ENCODE measurements at regions not wholly inside any gene's neighbourhood (a gene's known extent, or its start where the extent isn't known, plus 50 kb on each side); places are given as distances from the start of the nearest gene placed in this dataset.

GRCh38 chr14:98175881-98176280, 1096.1 kb downstream of the BCL11B start:
- no peaks in the 10 kb centered on the region for H3K9me3 ChIP-seq
- no peak for DNase-seq (ENCODE audit: low spot score)
- TF ChIP-seq POLR2AphosphoS5 (IDR thresholded peaks at IDR 0.05) (no peak), POLR2A (IDR thresholded peaks at IDR 0.05) (no peak)
- TF ChIP-seq, protein P1, sequence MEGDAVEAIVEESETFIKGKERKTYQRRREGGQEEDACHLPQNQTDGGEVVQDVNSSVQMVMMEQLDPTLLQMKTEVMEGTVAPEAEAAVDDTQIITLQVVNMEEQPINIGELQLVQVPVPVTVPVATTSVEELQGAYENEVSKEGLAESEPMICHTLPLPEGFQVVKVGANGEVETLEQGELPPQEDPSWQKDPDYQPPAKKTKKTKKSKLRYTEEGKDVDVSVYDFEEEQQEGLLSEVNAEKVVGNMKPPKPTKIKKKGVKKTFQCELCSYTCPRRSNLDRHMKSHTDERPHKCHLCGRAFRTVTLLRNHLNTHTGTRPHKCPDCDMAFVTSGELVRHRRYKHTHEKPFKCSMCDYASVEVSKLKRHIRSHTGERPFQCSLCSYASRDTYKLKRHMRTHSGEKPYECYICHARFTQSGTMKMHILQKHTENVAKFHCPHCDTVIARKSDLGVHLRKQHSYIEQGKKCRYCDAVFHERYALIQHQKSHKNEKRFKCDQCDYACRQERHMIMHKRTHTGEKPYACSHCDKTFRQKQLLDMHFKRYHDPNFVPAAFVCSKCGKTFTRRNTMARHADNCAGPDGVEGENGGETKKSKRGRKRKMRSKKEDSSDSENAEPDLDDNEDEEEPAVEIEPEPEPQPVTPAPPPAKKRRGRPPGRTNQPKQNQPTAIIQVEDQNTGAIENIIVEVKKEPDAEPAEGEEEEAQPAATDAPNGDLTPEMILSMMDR (IDR thresholded peaks at IDR 0.05): no peak
- H3K4me1 ChIP-seq (replicated peaks): no peaks in the 10 kb centered on the region
- intact Hi-C loops (cut with DNase I): no loop called here
- H3K4me3 ChIP-seq: no peak overlapping the region
- H3K27me3 ChIP-seq (replicated peaks; ENCODE audit: insufficient read depth): no peaks in the 10 kb centered on the region
- 88% methylated on average over 5 of the region's 5 CpGs for WGBS
- no peaks in the 10 kb centered on the region for H3K36me3 ChIP-seq
- no peak overlapping the region for H3K27ac ChIP-seq

DNA sequence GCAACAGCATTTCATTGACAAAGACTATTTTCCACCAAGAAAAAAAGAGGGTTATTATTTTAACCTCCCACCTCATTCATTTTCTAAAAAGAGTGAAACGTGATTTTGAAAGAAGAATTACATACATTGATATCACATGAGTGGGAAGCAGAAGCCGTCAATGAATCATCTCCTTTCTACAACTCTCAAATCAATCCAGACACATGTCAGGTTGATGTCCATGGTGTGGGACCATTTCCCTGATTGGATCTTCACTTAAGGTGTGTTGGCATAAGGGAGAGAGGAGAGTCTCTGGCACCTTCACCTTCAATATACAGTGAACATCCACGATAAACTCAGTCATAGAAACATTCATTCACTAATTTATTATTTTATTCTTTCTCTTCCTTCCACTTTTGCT, 1095.1 kb downstream of the BCL11B start:
- DNase-seq (ENCODE audit: low spot score): no peak
- 83% methylated on average over 3 of the region's 3 CpGs for WGBS
- H3K4me1 ChIP-seq (replicated peaks): no peaks in the 10 kb centered on the region
- TF ChIP-seq, protein P1 (IDR thresholded peaks at IDR 0.05): no peak
- TF ChIP-seq POLR2AphosphoS5 (IDR thresholded peaks at IDR 0.05): no peak
- TF ChIP-seq POLR2A (IDR thresholded peaks at IDR 0.05): no peak
- H3K4me3 ChIP-seq: no peak overlapping the region
- H3K27ac ChIP-seq: no peak overlapping the region
- intact Hi-C loops (cut with DNase I): no loop called here
- no peaks in the 10 kb centered on the region for H3K9me3 ChIP-seq
- no peaks in the 10 kb centered on the region for H3K27me3 ChIP-seq (replicated peaks; ENCODE audit: insufficient read depth)
- no peaks in the 10 kb centered on the region for H3K36me3 ChIP-seq

- no peaks in the 10 kb centered on the region for H3K9me3 ChIP-seq
- H3K4me3 ChIP-seq: no peak overlapping the region
- H3K4me1 ChIP-seq (replicated peaks): no peaks in the 10 kb centered on the region
- no peaks in the 10 kb centered on the region for H3K36me3 ChIP-seq
- H3K27me3 ChIP-seq (replicated peaks; ENCODE audit: insufficient read depth): no peaks in the 10 kb centered on the region
- TF ChIP-seq, protein P1 (IDR thresholded peaks at IDR 0.05): no peak
- TF ChIP-seq POLR2A (IDR thresholded peaks at IDR 0.05) (no peak), POLR2AphosphoS5 (IDR thresholded peaks at IDR 0.05) (no peak)
- 100% methylated on average over 1 of the region's 1 CpG for WGBS
- intact Hi-C loops (cut with DNase I): no loop called here
- H3K27ac ChIP-seq: no peak overlapping the region
- DNase-seq (ENCODE audit: low spot score): no peak
Measured at GRCh38 chr14:98177551-98177950, 1094.4 kb downstream of the BCL11B start.

DNA sequence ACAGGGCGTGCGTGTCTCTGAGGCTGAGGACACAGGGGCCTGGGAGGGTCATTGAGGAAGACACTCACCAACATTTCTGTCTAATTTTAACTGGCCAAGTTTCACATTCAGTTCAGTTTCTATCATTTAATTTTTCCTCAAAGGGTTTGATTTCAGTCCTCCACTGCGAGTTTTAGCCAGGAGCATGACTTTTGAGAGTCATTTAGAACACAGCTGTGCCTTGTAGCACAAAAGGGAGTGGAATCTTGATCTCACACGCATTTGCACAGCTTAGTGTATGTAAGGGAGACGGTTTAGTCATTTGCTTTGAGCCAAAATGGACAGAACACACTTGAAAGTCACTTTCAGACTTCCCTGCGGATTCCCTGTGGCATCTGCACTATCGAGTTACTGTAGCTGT, 1090.8 kb downstream of the BCL11B start:
- H3K36me3 ChIP-seq: no peaks in the 10 kb centered on the region
- no peaks in the 10 kb centered on the region for H3K9me3 ChIP-seq

GRCh38 chr14:98181768-98182167, 1090.2 kb downstream of the BCL11B start:
- intact Hi-C loops (cut with DNase I): no loop called here
- no peak for DNase-seq (ENCODE audit: low spot score)

More for the DNA sequence above, 1090.8 kb downstream of the BCL11B start:
- no peaks in the 10 kb centered on the region for H3K27me3 ChIP-seq (replicated peaks; ENCODE audit: insufficient read depth)
- TF ChIP-seq POLR2AphosphoS5 (IDR thresholded peaks at IDR 0.05): no peak
- TF ChIP-seq POLR2A (IDR thresholded peaks at IDR 0.05): no peak
- TF ChIP-seq, protein P1 (IDR thresholded peaks at IDR 0.05): no peak
- WGBS: 88% methylated on average over 7 of the region's 7 CpGs
- intact Hi-C loops (cut with DNase I): no loop called here
- H3K27ac ChIP-seq: no peak overlapping the region
- H3K4me1 ChIP-seq (replicated peaks): no peaks in the 10 kb centered on the region
- H3K4me3 ChIP-seq: no peak overlapping the region
- DNase-seq (ENCODE audit: low spot score): no peak

More at GRCh38 chr14:98181768-98182167, 1090.2 kb downstream of the BCL11B start:
- Histone ChIP-seq H3K9me3 (no peaks in the 10 kb centered on the region), H3K4me1 (replicated peaks) (no peaks in the 10 kb centered on the region), H3K27me3 (replicated peaks; ENCODE audit: insufficient read depth) (no peaks in the 10 kb centered on the region), H3K27ac (no peak overlapping the region), H3K36me3 (no peaks in the 10 kb centered on the region), H3K4me3 (no peak overlapping the region)
- TF ChIP-seq POLR2A (IDR thresholded peaks at IDR 0.05) (no peak), POLR2AphosphoS5 (IDR thresholded peaks at IDR 0.05) (no peak)
- TF ChIP-seq, protein P1 (IDR thresholded peaks at IDR 0.05): no peak
- WGBS: 73% methylated on average over 1 of the region's 1 CpG

Measured in prostate gland (tissue), 2 donors.